IMR-90 (cell line): ENCODE measurements at regions not wholly inside any gene's neighbourhood (a gene's known extent, or its start where the extent isn't known, plus 50 kb on each side); places are given as distances from the start of the nearest gene placed in this dataset.

Experiments
- ATAC-seq: fragments of 200-7000 bp; cut with Tn5 transposase; 2 replicates; pipeline ENCODE4 v1.9.1; 2020; ENCODE audit warnings: low read depth, mild to moderate bottlenecking, moderate library complexity
- BruUV-seq: library from RNA; stranded (reverse); fragments of 400-500 nt; replicated peaks from 2 replicates; lab custom pipeline; 2021; lab: Mats Ljungman, UMichigan
- CTCF ChIA-PET: fragments of 300-600 bp; formaldehyde crosslinking; extraction: SDS; loops from one replicate; lab custom pipeline; 2021; ENCODE audit warnings: antibody characterized with exemption; lab: Yijun Ruan, JAX
- POLR2A ChIA-PET: fragments of 300-600 bp; sonication (Branson Sonifier 250); formaldehyde crosslinking; loops from one replicate; lab custom pipeline; 2022; ENCODE audit warnings: antibody characterized with exemption; ENCODE audit not compliant: unreplicated experiment; lab: Charles Lee
- DNase-seq: peaks from one replicate; pipeline ENCODE4 v3.0.0; 2013
- H2AFZ ChIP-seq: replicated peaks from 2 replicates; pipeline ENCODE3; 2013; ENCODE audit warnings: low read length, mild to moderate bottlenecking; ENCODE audit not compliant: poor library complexity
- H2AK5ac ChIP-seq: 2 replicates; pipeline ENCODE4 v1.6.1; 2013; ENCODE audit warnings: low read depth, low read length, inconsistent platforms
- H2AK9ac ChIP-seq: replicated peaks from 2 replicates; pipeline ENCODE3; 2013; ENCODE audit warnings: mild to moderate bottlenecking, low read depth, low read length, moderate library complexity; ENCODE audit not compliant: poor library complexity
- H2BK120ac ChIP-seq: 2 replicates; pipeline ENCODE4 v1.6.1; 2013; ENCODE audit warnings: low read depth, low read length, inconsistent platforms
- H2BK15ac ChIP-seq: 3 replicates; pipeline ENCODE4 v1.6.1; 2013; ENCODE audit warnings: low read depth, low read length, inconsistent platforms
- H2BK20ac ChIP-seq: 2 replicates; pipeline ENCODE4 v1.6.1; 2013; ENCODE audit warnings: low read depth, mild to moderate bottlenecking, inconsistent platforms, low read length, moderate library complexity
- H2BK5ac ChIP-seq: 2 replicates; pipeline ENCODE4 v1.6.1; 2013; ENCODE audit warnings: mild to moderate bottlenecking, low read depth, low read length, inconsistent platforms; ENCODE audit not compliant: poor library complexity, severe bottlenecking
- H3K14ac ChIP-seq: replicated peaks from 2 replicates; pipeline ENCODE4 v1.6.1; 2013; ENCODE audit warnings: low read depth, low read length, inconsistent platforms
- H3K18ac ChIP-seq: 2 replicates; pipeline ENCODE4 v1.6.1; 2013; ENCODE audit warnings: low read depth, low read length, control low read depth
- H3K23ac ChIP-seq: 2 replicates; pipeline ENCODE4 v1.6.1; 2013; ENCODE audit warnings: low read depth, low read length, inconsistent platforms
- H3K27ac ChIP-seq: 2 replicates; pipeline ENCODE4 v1.5.1; 2013; ENCODE audit warnings: mild to moderate bottlenecking, control low read depth, low read length; ENCODE audit not compliant: insufficient read depth
- H3K27me3 ChIP-seq: 2 replicates; pipeline ENCODE4 v1.6.1; 2013; ENCODE audit warnings: low read length; ENCODE audit not compliant: control insufficient read depth, insufficient read depth
- H3K36me3 ChIP-seq: 2 replicates; pipeline ENCODE4 v1.6.1; 2013; ENCODE audit warnings: low read length, mixed read lengths; ENCODE audit not compliant: control insufficient read depth, insufficient read depth
- H3K4ac ChIP-seq: 2 replicates; pipeline ENCODE4 v1.6.1; 2013; ENCODE audit warnings: low read depth, low read length, inconsistent platforms
- H3K4me1 ChIP-seq: 2 replicates; pipeline ENCODE4 v1.6.1; 2013; ENCODE audit warnings: low read length, mixed read lengths; ENCODE audit not compliant: control insufficient read depth, insufficient read depth
- H3K4me2 ChIP-seq: 2 replicates; pipeline ENCODE4 v1.6.1; 2013; ENCODE audit warnings: low read depth, mild to moderate bottlenecking, control low read depth, low read length, moderate library complexity
- H3K4me3 ChIP-seq: 2 replicates; pipeline ENCODE4 v1.5.1; 2013; ENCODE audit warnings: low read depth, mild to moderate bottlenecking, control low read depth, low read length, moderate library complexity; ENCODE audit not compliant: insufficient read depth
- H3K56ac ChIP-seq: 2 replicates; pipeline ENCODE4 v1.6.1; 2013; ENCODE audit warnings: low read length, inconsistent platforms; ENCODE audit not compliant: insufficient read depth; ENCODE audit errors: extremely low read depth
- H3K79me1 ChIP-seq, 2 experiments: 2 replicates each; pipeline ENCODE4 v1.6.1; 2013; ENCODE audit warnings: low read length in 2 of 2, inconsistent platforms in 1 of 2, low read depth in 1 of 2
- H3K9ac ChIP-seq: 2 replicates; pipeline ENCODE4 v1.6.1; 2013; ENCODE audit warnings: low read depth, low read length, control low read depth
- H3K9me1 ChIP-seq: 2 replicates; pipeline ENCODE4 v1.6.1; 2013; ENCODE audit warnings: low read length, inconsistent platforms; ENCODE audit not compliant: insufficient read depth
- H3K9me3 ChIP-seq: 2 replicates; pipeline ENCODE4 v1.6.1; 2013; ENCODE audit warnings: low read length; ENCODE audit not compliant: control insufficient read depth, insufficient read depth
- H4K20me1 ChIP-seq: 2 replicates; pipeline ENCODE4 v1.6.1; 2013; ENCODE audit warnings: low read length, inconsistent platforms; ENCODE audit not compliant: insufficient read depth
- H4K5ac ChIP-seq: 2 replicates; pipeline ENCODE4 v1.6.1; 2013; ENCODE audit warnings: mild to moderate bottlenecking, low read depth, low read length, control low read depth
- H4K8ac ChIP-seq, 2 experiments: 2 replicates each; pipeline ENCODE4 v1.6.1; 2013; ENCODE audit warnings: low read depth in 2 of 2, low read length in 2 of 2, control low read depth in 1 of 2, inconsistent platforms in 1 of 2
- H4K91ac ChIP-seq: 2 replicates; pipeline ENCODE4 v1.6.1; 2013; ENCODE audit warnings: low read depth, low read length, inconsistent platforms; ENCODE audit not compliant: insufficient read depth
- BHLHE40 ChIP-seq: fragments of 150-350 bp; IDR thresholded peaks from 2 replicates; pipeline ENCODE4 v1.6.1; 2016; ENCODE audit warnings: mild to moderate bottlenecking, low read depth, low read length
- CEBPB ChIP-seq: IDR thresholded peaks from 2 replicates; pipeline ENCODE4 v1.6.1; 2012; ENCODE audit warnings: low read depth, low read length, improper control_type of control experiment
- CHD1 ChIP-seq: IDR thresholded peaks from 2 replicates; pipeline ENCODE4 v1.6.1; 2012; ENCODE audit warnings: low read depth, low read length, improper control_type of control experiment
- CTCF ChIP-seq: conservative IDR thresholded peaks from 2 replicates; pipeline ENCODE4 v1.5.1; 2012; ENCODE audit warnings: mild to moderate bottlenecking, low read depth, low read length, improper control_type of control experiment
- ELK1 ChIP-seq: fragments of 150-350 bp; IDR thresholded peaks from 2 replicates; pipeline ENCODE4 v1.6.1; 2016; ENCODE audit warnings: low read depth, mild to moderate bottlenecking, low read length, moderate library complexity, borderline replicate concordance
- FOS ChIP-seq: fragments of 150-350 bp; IDR thresholded peaks from 2 replicates; pipeline ENCODE4 v1.6.1; 2016; ENCODE audit warnings: low read depth, low read length
- MAFK ChIP-seq: IDR thresholded peaks from 2 replicates; pipeline ENCODE4 v1.6.1; 2012; ENCODE audit warnings: low read depth, low read length, improper control_type of control experiment
- MAZ ChIP-seq: IDR thresholded peaks from 2 replicates; pipeline ENCODE4 v1.6.1; 2012; ENCODE audit warnings: low read depth, mild to moderate bottlenecking, low read length, improper control_type of control experiment, moderate library complexity, borderline replicate concordance
- MXI1 ChIP-seq: IDR thresholded peaks from 2 replicates; pipeline ENCODE4 v1.6.1; 2012; ENCODE audit warnings: low read depth, mild to moderate bottlenecking, low read length, moderate library complexity, borderline replicate concordance
- NFE2L2 ChIP-seq: fragments of 150-350 bp; IDR thresholded peaks from 2 replicates; pipeline ENCODE4 v1.6.1; 2016; ENCODE audit warnings: low read depth, mild to moderate bottlenecking, low read length
- POLR2A ChIP-seq: IDR thresholded peaks from 2 replicates; pipeline ENCODE4 v1.6.1; 2012; ENCODE audit warnings: mild to moderate bottlenecking, low read depth, low read length
- RAD21 ChIP-seq: IDR thresholded peaks from 2 replicates; pipeline ENCODE4 v1.6.1; 2012; ENCODE audit warnings: low read length, improper control_type of control experiment
- RCOR1 ChIP-seq: IDR thresholded peaks from 2 replicates; pipeline ENCODE4 v1.6.1; 2012; ENCODE audit warnings: mild to moderate bottlenecking, low read length, improper control_type of control experiment; ENCODE audit not compliant: insufficient replicate concordance
- RFX5 ChIP-seq: IDR thresholded peaks from 2 replicates; pipeline ENCODE4 v1.8.0; 2012; ENCODE audit warnings: low read depth, mild to moderate bottlenecking, low read length, moderate library complexity
- SMC3 ChIP-seq: fragments of 150-350 bp; IDR thresholded peaks from 2 replicates; pipeline ENCODE4 v1.6.1; 2016; ENCODE audit warnings: low read depth, mild to moderate bottlenecking, antibody characterized with exemption, low read length, moderate library complexity
- USF2 ChIP-seq: fragments of 150-350 bp; IDR thresholded peaks from 2 replicates; pipeline ENCODE4 v1.6.1; 2017; ENCODE audit warnings: mild to moderate bottlenecking, antibody characterized with exemption, low read length, low read depth
- dilution Hi-C: fragments of 300-500 bp; cut with HindIII; formaldehyde crosslinking; loops from one replicate; pipeline ENCODE4 v1.14.3; 2018; ENCODE audit warnings: low sequenced_read_pairs; ENCODE audit not compliant: unreplicated experiment
- in situ Hi-C: fragments of 300-500 bp; cut with MboI; formaldehyde crosslinking; loops from 3 replicates; pipeline ENCODE4 v1.14.3; 2019; ENCODE audit warnings: low sequenced_read_pairs, inconsistent platforms, mixed read lengths
- intact Hi-C: fragments of 100-400 bp; cut with micrococcal nuclease; formaldehyde crosslinking; loops from 2 replicates; pipeline ENCODE4 v1.10.0; 2022

GRCh38 chr4:16977081-16977480, 78.6 kb upstream of the LDB2 start:
- Histone ChIP-seq H3K4me2 (no peak overlapping the region), H3K4ac (no peak overlapping the region), H3K18ac (no peak overlapping the region), H4K5ac (no peak overlapping the region), H3K79me1 (no peaks in the 10 kb centered on the region), H3K56ac (no peak overlapping the region), H3K27me3 (no peaks in the 10 kb centered on the region), H3K14ac (no peak overlapping the region), H3K23ac (no peak overlapping the region), H4K8ac (no peak overlapping the region), H2AK9ac (no peak overlapping the region), H3K9me3 (no peaks in the 10 kb centered on the region), H3K9ac (no peak overlapping the region), H2AFZ (no peak overlapping the region), H3K27ac (no peak overlapping the region), H3K4me1 (no peaks in the 10 kb centered on the region), H2BK20ac (no peak overlapping the region), H3K36me3 (no peaks in the 10 kb centered on the region), H2BK120ac (no peak overlapping the region), H2AK5ac (no peak overlapping the region), H4K91ac (no peak overlapping the region), H2BK15ac (no peak overlapping the region), H3K9me1 (no peaks in the 10 kb centered on the region; the same call in 1 of the 2 replicates), H3K4me3 (no peak overlapping the region), H2BK5ac (no peak overlapping the region), H4K20me1 (no peaks in the 10 kb centered on the region)
- TF ChIP-seq BHLHE40 (no peak), RFX5 (no peak), MAFK (no peak), MXI1 (no peak), FOS (no peak), ELK1 (no peak), POLR2A (no peak), RCOR1 (no peak), CTCF (no peak), NFE2L2 (no peak), CEBPB (no peak), USF2 (no peak), SMC3 (no peak), CHD1 (no peak), RAD21 (no peak), MAZ (no peak)
- in situ Hi-C loops, result no loop called here
- DNase-seq, result no peak
- intact Hi-C loops, result no loop called here
- no peak for ATAC-seq
- ChIA-PET CTCF (no interaction called here), POLR2A (no interaction called here)
- dilution Hi-C loops, result no loop called here
- no TSS peak for BruUV-seq
